Muscle of leg (tissue), 3 donors: ENCODE measurements at regions not wholly inside any gene's neighbourhood (a gene's known extent, or its start where the extent isn't known, plus 50 kb on each side); places are given as distances from the start of the nearest gene placed in this dataset.

ENCODE experiments used
- DNase-seq: peaks from one replicate; pipeline ENCODE4 v3.0.0; 2013
- H3K27ac ChIP-seq: one replicate; pipeline ENCODE4 v1.5.1; 2013; ENCODE audit warnings: mild to moderate bottlenecking, low read length, control low read depth
- H3K27me3 ChIP-seq: one replicate; pipeline ENCODE4 v1.6.1; 2013; ENCODE audit warnings: low read length; ENCODE audit not compliant: control insufficient read depth, insufficient read depth
- H3K36me3 ChIP-seq: one replicate; pipeline ENCODE4 v1.6.1; 2013; ENCODE audit warnings: low read length; ENCODE audit not compliant: control insufficient read depth, insufficient read depth
- H3K4me1 ChIP-seq: one replicate; pipeline ENCODE4 v1.6.1; 2013; ENCODE audit warnings: low read length; ENCODE audit not compliant: control insufficient read depth, insufficient read depth
- H3K4me3 ChIP-seq: one replicate; pipeline ENCODE4 v1.5.1; 2013; ENCODE audit warnings: low read length, control low read depth
- H3K9me3 ChIP-seq: replicated peaks from 2 replicates; pipeline ENCODE4 v1.6.1; 2013; ENCODE audit warnings: low read depth, low read length; ENCODE audit not compliant: control insufficient read depth
- WGBS: methylation state at CpG from one replicate; pipeline ENCODE4 v1.1.5; 2013; ENCODE audit warnings: missing lambda C conversion rate; ENCODE audit not compliant: insufficient coverage; 5-methylcytosine and 5-hydroxymethylcytosine counted together

GRCh38 chr12:33267641-33268040 lies 172.0 kb downstream of the SYT10 start:
- no peaks in the 10 kb centered on the region for H3K9me3 ChIP-seq
- no peak for DNase-seq
- no peaks in the 10 kb centered on the region for H3K27me3 ChIP-seq
- no peak overlapping the region for H3K27ac ChIP-seq
- no peak overlapping the region for H3K4me3 ChIP-seq
- H3K4me1 ChIP-seq, result no peaks in the 10 kb centered on the region
- H3K36me3 ChIP-seq, result no peaks in the 10 kb centered on the region

GRCh38 chr12:33265900-33266299 lies 173.7 kb downstream of the SYT10 start:
- H3K36me3 ChIP-seq, result no peaks in the 10 kb centered on the region
- no peak overlapping the region for H3K4me3 ChIP-seq
- H3K27ac ChIP-seq, result no peak overlapping the region
- no peaks in the 10 kb centered on the region for H3K4me1 ChIP-seq
- H3K27me3 ChIP-seq, result no peaks in the 10 kb centered on the region
- no CpG with 5 or more reads among the region's 2 CpGs for WGBS
- no peak for DNase-seq
- H3K9me3 ChIP-seq, result no peaks in the 10 kb centered on the region

- DNase-seq, result no peak
- no peaks in the 10 kb centered on the region for H3K9me3 ChIP-seq
- no peaks in the 10 kb centered on the region for H3K36me3 ChIP-seq
- WGBS, result no CpG with 5 or more reads among the region's 1 CpG
- H3K27ac ChIP-seq, result no peak overlapping the region
- no peaks in the 10 kb centered on the region for H3K27me3 ChIP-seq
- no peaks in the 10 kb centered on the region for H3K4me1 ChIP-seq
- H3K4me3 ChIP-seq, result no peak overlapping the region
Observed at GRCh38 chr12:33265033-33265731, 174.4 kb downstream of the SYT10 start.

- peak; percentile 63 for DNase-seq
- H3K27me3 ChIP-seq, result no peaks in the 10 kb centered on the region
- no peaks in the 10 kb centered on the region for H3K4me1 ChIP-seq
- WGBS, result 14% methylated on average over 1 of the region's 1 CpG
- no peaks in the 10 kb centered on the region for H3K9me3 ChIP-seq
- H3K36me3 ChIP-seq, result no peaks in the 10 kb centered on the region
- no peak overlapping the region for H3K4me3 ChIP-seq
- no peak overlapping the region for H3K27ac ChIP-seq
Observed at GRCh38 chr12:33253178-33253577, 186.4 kb downstream of the SYT10 start.

GRCh38 chr12:33251548-33251947 lies 188.1 kb downstream of the SYT10 start:
- Histone ChIP-seq H3K4me3 (no peak overlapping the region), H3K36me3 (no peaks in the 10 kb centered on the region), H3K9me3 (no peaks in the 10 kb centered on the region), H3K27me3 (no peaks in the 10 kb centered on the region), H3K27ac (no peak overlapping the region), H3K4me1 (no peaks in the 10 kb centered on the region)
- no peak for DNase-seq

GRCh38 chr12:33248364-33248763 lies 191.3 kb downstream of the SYT10 start:
- Histone ChIP-seq H3K27ac (no peak overlapping the region), H3K36me3 (no peaks in the 10 kb centered on the region), H3K27me3 (no peaks in the 10 kb centered on the region), H3K9me3 (no peaks in the 10 kb centered on the region), H3K4me1 (no peaks in the 10 kb centered on the region), H3K4me3 (no peak overlapping the region)
- WGBS, result 70% methylated on average over 1 of the region's 3 CpGs
- DNase-seq, result no peak

GRCh38 chr12:33247625-33248024 lies 192.0 kb downstream of the SYT10 start:
- Histone ChIP-seq H3K27ac (no peak overlapping the region), H3K27me3 (no peaks in the 10 kb centered on the region), H3K4me1 (no peaks in the 10 kb centered on the region), H3K9me3 (no peaks in the 10 kb centered on the region), H3K4me3 (no peak overlapping the region), H3K36me3 (no peaks in the 10 kb centered on the region)
- DNase-seq, result no peak
- no CpG with 5 or more reads among the region's 1 CpG for WGBS

GRCh38 chr12:33245434-33245833 lies 194.2 kb downstream of the SYT10 start:
- DNase-seq, result peak; percentile 14

GRCh38 chr12:33226671-33227070 lies 212.9 kb downstream of the SYT10 start:
- no peaks in the 10 kb centered on the region for H3K36me3 ChIP-seq
- DNase-seq, result no peak

More at GRCh38 chr12:33245434-33245833, 194.2 kb downstream of the SYT10 start:
- WGBS, result no CpG with 5 or more reads among the region's 4 CpGs
- no peak overlapping the region for H3K27ac ChIP-seq
- no peaks in the 10 kb centered on the region for H3K9me3 ChIP-seq
- no peaks in the 10 kb centered on the region for H3K4me1 ChIP-seq
- no peak overlapping the region for H3K4me3 ChIP-seq
- H3K27me3 ChIP-seq, result no peaks in the 10 kb centered on the region
- no peaks in the 10 kb centered on the region for H3K36me3 ChIP-seq

GRCh38 chr12:33223956-33224355 lies 215.7 kb downstream of the SYT10 start:
- Histone ChIP-seq H3K36me3 (no peaks in the 10 kb centered on the region), H3K27me3 (no peaks in the 10 kb centered on the region), H3K4me1 (no peaks in the 10 kb centered on the region), H3K9me3 (peaks cover 13% of the 10 kb centered on the region), H3K4me3 (no peak overlapping the region), H3K27ac (no peak overlapping the region)
- no peak for DNase-seq
- WGBS, result 53% methylated on average over 1 of the region's 3 CpGs

More at GRCh38 chr12:33226671-33227070, 212.9 kb downstream of the SYT10 start:
- peaks cover 13% of the 10 kb centered on the region for H3K9me3 ChIP-seq
- no peaks in the 10 kb centered on the region for H3K27me3 ChIP-seq
- no peaks in the 10 kb centered on the region for H3K4me1 ChIP-seq
- no peak overlapping the region for H3K27ac ChIP-seq
- H3K4me3 ChIP-seq, result no peak overlapping the region

- no peak overlapping the region for H3K4me3 ChIP-seq
- no peaks in the 10 kb centered on the region for H3K27me3 ChIP-seq
- H3K4me1 ChIP-seq, result no peaks in the 10 kb centered on the region
- peaks cover 13% of the 10 kb centered on the region for H3K9me3 ChIP-seq
- no peak overlapping the region for H3K27ac ChIP-seq
- no peak for DNase-seq
- 96% methylated on average over 4 of the region's 4 CpGs for WGBS
- H3K36me3 ChIP-seq, result no peaks in the 10 kb centered on the region
Observed at GRCh38 chr12:33222357-33222756, 217.3 kb downstream of the SYT10 start.
